ENCODE measurements at regions not wholly inside any gene's neighbourhood (a gene's known extent, or its start where the extent isn't known, plus 50 kb on each side); places are given as distances from the start of the nearest gene placed in this dataset.

GRCh38 chr21:15434163-15434905, 295.4 kb upstream of the USP25 start:
- no TSS peak for BruUV-seq (replicated peaks)
- intact Hi-C loops (cut with micrococcal nuclease; ENCODE audit: unreplicated experiment) (no loop called here), in situ Hi-C loops (cut with HindIII; ENCODE audit: low pct_unique_long_range_greater_than_20kb, low sequenced_read_pairs) (no loop called here)
- ChIA-PET POLR2A (no interaction called here), CTCF (interaction anchor here (0.6 kb wide), 1 partner anchor 13 kb away, joined by 8 read pairs; no protein-coding TSS in a partner anchor)
- no peaks in the 10 kb centered on the region for H3K9me3 ChIP-seq (ENCODE audit: control insufficient read depth, insufficient read depth, low read depth, low read length)
- ATAC-seq (no peak), DNase-seq (ENCODE audit: low read depth, low spot score) (no peak)
- no peak overlapping the region for H3K4me3 ChIP-seq (ENCODE audit: low read depth in 2 of 2, low read length in 2 of 2)
- TF ChIP-seq POLR2AphosphoS5 (IDR thresholded peaks at IDR 0.05; ENCODE audit: low read depth, low read length) = no peak
- TF ChIP-seq, protein P1, sequence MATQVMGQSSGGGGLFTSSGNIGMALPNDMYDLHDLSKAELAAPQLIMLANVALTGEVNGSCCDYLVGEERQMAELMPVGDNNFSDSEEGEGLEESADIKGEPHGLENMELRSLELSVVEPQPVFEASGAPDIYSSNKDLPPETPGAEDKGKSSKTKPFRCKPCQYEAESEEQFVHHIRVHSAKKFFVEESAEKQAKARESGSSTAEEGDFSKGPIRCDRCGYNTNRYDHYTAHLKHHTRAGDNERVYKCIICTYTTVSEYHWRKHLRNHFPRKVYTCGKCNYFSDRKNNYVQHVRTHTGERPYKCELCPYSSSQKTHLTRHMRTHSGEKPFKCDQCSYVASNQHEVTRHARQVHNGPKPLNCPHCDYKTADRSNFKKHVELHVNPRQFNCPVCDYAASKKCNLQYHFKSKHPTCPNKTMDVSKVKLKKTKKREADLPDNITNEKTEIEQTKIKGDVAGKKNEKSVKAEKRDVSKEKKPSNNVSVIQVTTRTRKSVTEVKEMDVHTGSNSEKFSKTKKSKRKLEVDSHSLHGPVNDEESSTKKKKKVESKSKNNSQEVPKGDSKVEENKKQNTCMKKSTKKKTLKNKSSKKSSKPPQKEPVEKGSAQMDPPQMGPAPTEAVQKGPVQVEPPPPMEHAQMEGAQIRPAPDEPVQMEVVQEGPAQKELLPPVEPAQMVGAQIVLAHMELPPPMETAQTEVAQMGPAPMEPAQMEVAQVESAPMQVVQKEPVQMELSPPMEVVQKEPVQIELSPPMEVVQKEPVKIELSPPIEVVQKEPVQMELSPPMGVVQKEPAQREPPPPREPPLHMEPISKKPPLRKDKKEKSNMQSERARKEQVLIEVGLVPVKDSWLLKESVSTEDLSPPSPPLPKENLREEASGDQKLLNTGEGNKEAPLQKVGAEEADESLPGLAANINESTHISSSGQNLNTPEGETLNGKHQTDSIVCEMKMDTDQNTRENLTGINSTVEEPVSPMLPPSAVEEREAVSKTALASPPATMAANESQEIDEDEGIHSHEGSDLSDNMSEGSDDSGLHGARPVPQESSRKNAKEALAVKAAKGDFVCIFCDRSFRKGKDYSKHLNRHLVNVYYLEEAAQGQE (IDR thresholded peaks at IDR 0.05; ENCODE audit: insufficient read depth in 1 of 2, low read depth in 2 of 2, low read length in 1 of 2) = no peak
- no peak for TF ChIP-seq SIN3A (IDR thresholded peaks at IDR 0.05; ENCODE audit: borderline replicate concordance, insufficient read depth, low read depth, low read length)
- no peak for TF ChIP-seq TCF7L2 (IDR thresholded peaks at IDR 0.05; ENCODE audit: low read depth, low read length)
- TF ChIP-seq CTCF (IDR thresholded peaks at IDR 0.05) = no peak
- H3K27ac ChIP-seq (ENCODE audit: low read length) = no peak overlapping the region
- no peaks in the 10 kb centered on the region for H3K4me1 ChIP-seq (ENCODE audit: control insufficient read depth, insufficient read depth, low read length)
- H3K36me3 ChIP-seq (ENCODE audit: control insufficient read depth, insufficient read depth, low read length) = no peaks in the 10 kb centered on the region
- H3K27me3 ChIP-seq (ENCODE audit: control insufficient read depth, insufficient read depth, low read length) = no peaks in the 10 kb centered on the region

- Histone ChIP-seq H3K27ac (ENCODE audit: low read length) (no peak overlapping the region), H3K4me3 (ENCODE audit: low read depth in 2 of 2, low read length in 2 of 2) (no peak overlapping the region), H3K36me3 (ENCODE audit: control insufficient read depth, insufficient read depth, low read length) (no peaks in the 10 kb centered on the region), H3K9me3 (ENCODE audit: control insufficient read depth, insufficient read depth, low read depth, low read length) (no peaks in the 10 kb centered on the region), H3K4me1 (ENCODE audit: control insufficient read depth, insufficient read depth, low read length) (no peaks in the 10 kb centered on the region), H3K27me3 (ENCODE audit: control insufficient read depth, insufficient read depth, low read length) (no peaks in the 10 kb centered on the region)
- TF ChIP-seq SIN3A (IDR thresholded peaks at IDR 0.05; ENCODE audit: borderline replicate concordance, insufficient read depth, low read depth, low read length) (no peak), TCF7L2 (IDR thresholded peaks at IDR 0.05; ENCODE audit: low read depth, low read length) (no peak), POLR2AphosphoS5 (IDR thresholded peaks at IDR 0.05; ENCODE audit: low read depth, low read length) (no peak), CTCF (IDR thresholded peaks at IDR 0.05) (no peak)
- TF ChIP-seq, protein P1 (IDR thresholded peaks at IDR 0.05; ENCODE audit: insufficient read depth in 1 of 2, low read depth in 2 of 2, low read length in 1 of 2) = no peak
- DNase-seq (ENCODE audit: low read depth, low spot score) (no peak), ATAC-seq (no peak)
- ChIA-PET CTCF (no interaction called here), POLR2A (interaction anchor here (0.7 kb wide), 1 partner anchor 43 kb away, joined by 21 read pairs; no protein-coding TSS in a partner anchor)
- BruUV-seq (replicated peaks) = no TSS peak
- intact Hi-C loops (cut with micrococcal nuclease; ENCODE audit: unreplicated experiment) = no loop called here
- in situ Hi-C loops (cut with HindIII; ENCODE audit: low pct_unique_long_range_greater_than_20kb, low sequenced_read_pairs) = no loop called here
Measured at GRCh38 chr21:15436031-15436430, 293.8 kb upstream of the USP25 start.

All from Panc1 (cell line).